Panc1 (cell line): ENCODE measurements at regions not wholly inside any gene's neighbourhood (a gene's known extent, or its start where the extent isn't known, plus 50 kb on each side); places are given as distances from the start of the nearest gene placed in this dataset.

Experiments
- CTCF ChIP-seq: fragments of 450-650 bp; IDR thresholded peaks from 2 replicates; pipeline ENCODE4 v1.5.1; 2017; ENCODE audit warnings: mild to moderate bottlenecking
- SIN3A ChIP-seq: IDR thresholded peaks from 2 replicates; pipeline ENCODE4 v1.6.1; 2012; ENCODE audit warnings: low read depth, mild to moderate bottlenecking, low read length, moderate library complexity, borderline replicate concordance; ENCODE audit not compliant: insufficient read depth
- TCF7L2 ChIP-seq: IDR thresholded peaks from 2 replicates; pipeline ENCODE4 v1.6.1; 2011; ENCODE audit warnings: mild to moderate bottlenecking, low read depth, low read length, inconsistent platforms

- TF ChIP-seq CTCF (no peak), TCF7L2 (no peak), SIN3A (no peak)
These were observed 443.6 kb upstream of the AR start for GRCh38 chrX:67100031-67100884.
